Neutrophil (primary cell): ENCODE measurements at regions not wholly inside any gene's neighbourhood (a gene's known extent, or its start where the extent isn't known, plus 50 kb on each side); places are given as distances from the start of the nearest gene placed in this dataset.
"Not testable (repeated sequence)": the region's sequence is repeated elsewhere in the genome, so short reads cannot be mapped to it uniquely, and the experiment has no call there.

Source experiments
- H3K27ac ChIP-seq: fragments of 200-600 bp; sonication (generic); 2 replicates; pipeline ENCODE4 v1.5.1; 2016; ENCODE audit warnings: mild to moderate bottlenecking, moderate library complexity
- H3K27me3 ChIP-seq: fragments of 200-600 bp; sonication (generic); 2 replicates; pipeline ENCODE4 v1.6.0; 2016; ENCODE audit warnings: mild to moderate bottlenecking
- H3K36me3 ChIP-seq: fragments of 200-600 bp; sonication (generic); 2 replicates; pipeline ENCODE4 v1.5.1; 2017
- H3K4me1 ChIP-seq, 2 experiments: fragments of 200-600 bp in 1 of 2; sonication (generic) in 1 of 2; 1 replicate in 1 of 2; 2 replicates in 1 of 2; pipeline versions ENCODE4 v1.5.1 to v1.6.1; 2013 to 2016; ENCODE audit warnings: low read depth in 1 of 2, low read length in 1 of 2, mild to moderate bottlenecking in 1 of 2, moderate library complexity in 1 of 2; ENCODE audit not compliant: control insufficient read depth in 1 of 2, insufficient read depth in 1 of 2
- H3K4me3 ChIP-seq, 2 experiments: fragments of 200-600 bp in 1 of 2; sonication (generic) in 1 of 2; 1 replicate in 1 of 2; 2 replicates in 1 of 2; pipeline ENCODE4 v1.5.1; 2013 to 2016; ENCODE audit warnings: low read depth in 1 of 2, low read length in 1 of 2, mild to moderate bottlenecking in 1 of 2, moderate library complexity in 1 of 2
- H3K9me3 ChIP-seq: fragments of 200-600 bp; sonication (generic); 2 replicates; pipeline ENCODE4 v1.5.1; 2016
- CTCF ChIP-seq: fragments of 200-600 bp; sonication (generic); IDR thresholded peaks from 2 replicates; pipeline ENCODE4 v1.5.1; 2016; ENCODE audit warnings: antibody characterized with exemption

- no peak for TF ChIP-seq CTCF
Observed at GRCh38 chr5:148739023-148739422, 84.7 kb upstream of the HTR4 start.

GRCh38 chr5:148739524-148739923, 85.2 kb upstream of the HTR4 start:
- no peak for TF ChIP-seq CTCF
- Histone ChIP-seq H3K27me3 (no peaks in the 10 kb centered on the region), H3K4me1 (peaks cover 6% of the 10 kb centered on the region in 2 experiments), H3K4me3 (no peak overlapping the region), H3K9me3 (no peaks in the 10 kb centered on the region), H3K27ac (no peak overlapping the region), H3K36me3 (no peaks in the 10 kb centered on the region)

More at GRCh38 chr5:148739023-148739422, 84.7 kb upstream of the HTR4 start:
- H3K9me3 ChIP-seq, result no peaks in the 10 kb centered on the region
- no peaks in the 10 kb centered on the region for H3K27me3 ChIP-seq
- H3K4me1 ChIP-seq, result peaks cover 6 to 8% of the 10 kb centered on the region in 2 experiments
- no peak overlapping the region for H3K4me3 ChIP-seq
- no peak overlapping the region for H3K27ac ChIP-seq
- H3K36me3 ChIP-seq, result no peaks in the 10 kb centered on the region

- no peaks in the 10 kb centered on the region for H3K27me3 ChIP-seq
- peaks cover 6% of the 10 kb centered on the region in 2 experiments for H3K4me1 ChIP-seq
- TF ChIP-seq CTCF, result no peak
- H3K36me3 ChIP-seq, result no peaks in the 10 kb centered on the region
- H3K4me3 ChIP-seq, result no peak overlapping the region
- no peaks in the 10 kb centered on the region for H3K9me3 ChIP-seq
- no peak overlapping the region for H3K27ac ChIP-seq
Observed at GRCh38 chr5:148740079-148740858, 85.9 kb upstream of the HTR4 start.

GRCh38 chr5:148740966-148741742, 85.3 kb upstream of the ADRB2 start:
- Histone ChIP-seq H3K27ac (no peak overlapping the region), H3K4me1 (peaks cover 6 to 7% of the 10 kb centered on the region in 2 experiments), H3K27me3 (no peaks in the 10 kb centered on the region), H3K9me3 (no peaks in the 10 kb centered on the region), H3K36me3 (no peaks in the 10 kb centered on the region), H3K4me3 (no peak overlapping the region)
- peak; percentile 85 for TF ChIP-seq CTCF

- H3K36me3 ChIP-seq, H3K27me3 ChIP-seq, H3K9me3 ChIP-seq, H3K27ac ChIP-seq, H3K4me3 ChIP-seq: not testable (repeated sequence)
- H3K4me1 ChIP-seq, result peaks cover 8 to 13% of the 10 kb centered on the region in 2 experiments
Observed at GRCh38 chr5:148741766-148742165, 84.6 kb upstream of the ADRB2 start.

- not testable (repeated sequence) for H3K36me3 ChIP-seq, H3K27me3 ChIP-seq, H3K4me3 ChIP-seq, H3K9me3 ChIP-seq, H3K27ac ChIP-seq
- H3K4me1 ChIP-seq, result peaks cover 34 to 39% of the 10 kb centered on the region in 2 experiments
Observed at GRCh38 chr5:148744380-148744779, 82.0 kb upstream of the ADRB2 start.
